Adrenal gland (tissue), 5 donors: ENCODE measurements at regions not wholly inside any gene's neighbourhood (a gene's known extent, or its start where the extent isn't known, plus 50 kb on each side); places are given as distances from the start of the nearest gene placed in this dataset.

ENCODE experiments used
- CTCF ChIP-seq, 6 experiments: fragments of 450-650 bp in 4 of 6; fragments of 200-600 bp in 2 of 6; sonication (generic) in 1 of 6; IDR thresholded peaks; 1 replicate in 5 of 6; 2 replicates in 1 of 6; pipeline versions ENCODE4 v1.5.1 to v1.8.0; 2016 to 2021; ENCODE audit warnings: antibody characterized with exemption in 6 of 6, mild to moderate bottlenecking in 2 of 6, moderate library complexity in 1 of 6
- POLR2A ChIP-seq, 2 donors: fragments of 450-650 bp; IDR thresholded peaks; one replicate each; pipeline ENCODE4 v1.6.1; 2017; ENCODE audit warnings: antibody characterized with exemption in 2 of 2, mild to moderate bottlenecking in 2 of 2, moderate library complexity in 1 of 2
- donor health status: DM: no; HTN: no; CAD: no.

GRCh38 chr9:86859056-86859455, 88.2 kb downstream of the GAS1 start:
- TF ChIP-seq CTCF (IDR thresholded peaks at IDR 0.05) (no peak), POLR2A (IDR thresholded peaks at IDR 0.05) (no peak)
